K562 (cell line): ENCODE measurements at regions not wholly inside any gene's neighbourhood (a gene's known extent, or its start where the extent isn't known, plus 50 kb on each side); places are given as distances from the start of the nearest gene placed in this dataset.

Source experiments
- ATAC-seq: fragments of 200-7000 bp; cut with Tn5 transposase; 3 replicates; pipeline ENCODE4 v1.9.1; 2020; ENCODE audit warnings: moderate library complexity
- BruUV-seq: library from RNA; stranded (reverse); fragments of 400-500 nt; replicated peaks from 2 replicates; lab custom pipeline; 2021; lab: Mats Ljungman, UMichigan
- CTCF ChIA-PET: fragments of 300-600 bp; formaldehyde crosslinking; extraction: SDS; loops from one replicate; lab custom pipeline; 2021; ENCODE audit warnings: low intra/inter-chr PET ratio; lab: Yijun Ruan, JAX
- POLR2A ChIA-PET: fragments of 300-600, 350-650 bp; sonication (Branson Sonifier 250); formaldehyde crosslinking; extraction: SDS; loops from one replicate; lab custom pipeline; 2021; ENCODE audit warnings: antibody characterized with exemption, inconsistent platforms; lab: Yijun Ruan, JAX
- DNase-seq, 4 experiments: peaks; one replicate each; pipeline versions ENCODE4 v3.0.0 to v3.0.0-alpha.2; 2011 to 2018; ENCODE audit warnings: low spot score in 3 of 4, mixed read lengths in 3 of 4; ENCODE audit errors: extremely low read depth in 1 of 4
- FAIRE-seq: peaks from 2 replicates; lab custom pipeline; 2011; peaks lifted over from hg19 to GRCh38; lab: Jason Lieb, UNC
- H2AFZ ChIP-seq: 2 replicates; pipeline ENCODE4 v1.6.0; 2011; ENCODE audit warnings: low read depth, low read length, control low read depth, inconsistent platforms
- H3K27ac ChIP-seq: fragments of 200-600 bp; 3 replicates; pipeline ENCODE4 v1.8.0; 2011; ENCODE audit warnings: low read depth, mild to moderate bottlenecking, control low read depth, inconsistent platforms, low read length, moderate library complexity, mixed read lengths; ENCODE audit errors: extremely low read depth
- H3K27me3 ChIP-seq, 2 experiments: fragments of 300-600 bp in 1 of 2; 2 replicates in 1 of 2; 3 replicates in 1 of 2; pipeline versions ENCODE4 v1.6.0 to v1.8.0; 2011; ENCODE audit warnings: inconsistent platforms in 2 of 2, low read length in 2 of 2, mild to moderate bottlenecking in 1 of 2, mixed read lengths in 1 of 2, moderate library complexity in 1 of 2; ENCODE audit not compliant: control insufficient read depth in 2 of 2, insufficient read depth in 2 of 2
- H3K36me3 ChIP-seq: fragments of 300-600 bp; 3 replicates; pipeline ENCODE4 v1.8.0; 2011; ENCODE audit warnings: mild to moderate bottlenecking, low read length, inconsistent platforms; ENCODE audit not compliant: control insufficient read depth, insufficient read depth
- H3K4me1 ChIP-seq, 2 experiments: fragments of 200-600 bp in 1 of 2; replicated peaks in 1 of 2; 2 replicates in 1 of 2; 3 replicates in 1 of 2; pipeline versions ENCODE4 v1.5.1 to v1.8.0; 2011; ENCODE audit warnings: inconsistent platforms in 2 of 2, low read length in 2 of 2, mild to moderate bottlenecking in 1 of 2, mixed read lengths in 1 of 2, moderate library complexity in 1 of 2; ENCODE audit not compliant: control insufficient read depth in 2 of 2, insufficient read depth in 2 of 2
- H3K4me2 ChIP-seq: 2 replicates; pipeline ENCODE4 v1.6.1; 2011; ENCODE audit warnings: low read length, control low read depth, inconsistent platforms, mixed read lengths; ENCODE audit not compliant: insufficient read depth
- H3K4me3 ChIP-seq: fragments of 200-600 bp; sonication (generic), shearing (Covaris generic); 2 replicates; pipeline ENCODE4 v1.5.1; 2016; ENCODE audit warnings: control low read depth, inconsistent platforms
- H3K79me2 ChIP-seq: fragments of 200-600 bp; 3 replicates; pipeline ENCODE4 v1.8.0; 2011; ENCODE audit warnings: low read length, inconsistent platforms; ENCODE audit not compliant: control insufficient read depth, insufficient read depth
- H3K9ac ChIP-seq, 2 experiments: 2 replicates each; pipeline versions ENCODE4 v1.6.0 to v1.6.1; 2011; ENCODE audit warnings: low read depth in 2 of 2, low read length in 2 of 2, control low read depth in 1 of 2, inconsistent platforms in 1 of 2, mild to moderate bottlenecking in 1 of 2, mixed read lengths in 1 of 2; ENCODE audit not compliant: insufficient read depth in 1 of 2
- H3K9me1 ChIP-seq: one replicate; pipeline ENCODE4 v1.6.0; 2011; ENCODE audit warnings: inconsistent platforms, mild to moderate bottlenecking, low read length, moderate library complexity; ENCODE audit not compliant: control insufficient read depth, insufficient read depth
- H3K9me3 ChIP-seq: replicated peaks from 2 replicates; pipeline ENCODE4 v1.5.1; 2011; ENCODE audit warnings: low read depth, low read length, inconsistent platforms; ENCODE audit not compliant: control insufficient read depth, insufficient read depth
- H4K20me1 ChIP-seq: replicated peaks from 2 replicates; pipeline ENCODE4 v1.6.1; 2011; ENCODE audit warnings: low read length, inconsistent platforms, mixed read lengths; ENCODE audit not compliant: control insufficient read depth, insufficient read depth
- ATF3 ChIP-seq, 2 experiments: fragments of 450-650 bp in 1 of 2; sonication (generic) in 1 of 2; formaldehyde crosslinking in 1 of 2; IDR thresholded peaks in 1 of 2; conservative IDR thresholded peaks in 1 of 2; 2 replicates each; pipeline versions ENCODE4 v1.6.1 to v1.8.1; 2016 to 2023; ENCODE audit warnings: mild to moderate bottlenecking in 2 of 2, moderate library complexity in 2 of 2, inconsistent platforms in 1 of 2, missing genetic modification reagents in 1 of 2
- BCL6 ChIP-seq: fragments of 250-450 bp; sonication (Bioruptor Pico); IDR thresholded peaks from 2 replicates; pipeline ENCODE4 v1.4.0; 2020
- CBX1 ChIP-seq: sonication (generic); IDR thresholded peaks from 2 replicates; pipeline ENCODE4 v1.6.1; 2016; ENCODE audit warnings: antibody characterized with exemption, low read depth, mild to moderate bottlenecking
- ETV5 ChIP-seq: sonication (generic); formaldehyde crosslinking; IDR thresholded peaks from 2 replicates; pipeline ENCODE4 v1.4.0; 2020; ENCODE audit warnings: low read depth, mild to moderate bottlenecking, missing genetic modification reagents
- HNRNPL ChIP-seq: fragments of 200-400 bp; formaldehyde crosslinking; IDR thresholded peaks from 2 replicates; pipeline ENCODE4 v1.6.1; 2017; ENCODE audit warnings: low read depth, mild to moderate bottlenecking, low read length
- HOXB6 ChIP-seq: fragments of 250-450 bp; sonication (Bioruptor Pico); IDR thresholded peaks from 2 replicates; pipeline ENCODE4 v1.5.1; 2022; ENCODE audit warnings: mild to moderate bottlenecking, borderline replicate concordance
- ID3 ChIP-seq, 2 experiments: fragments of 250-450 bp in 1 of 2; fragments of 450-650 bp in 1 of 2; sonication (Bioruptor Pico) in 1 of 2; IDR thresholded peaks; 2 replicates each; pipeline versions ENCODE4 v1.6.1 to v1.8.0; 2016 to 2021; ENCODE audit warnings: mild to moderate bottlenecking in 2 of 2, moderate library complexity in 2 of 2, missing compliant biosample characterization in 1 of 2, missing genetic modification characterization in 1 of 2
- MCM2 ChIP-seq: fragments of 450-650 bp; IDR thresholded peaks from 2 replicates; pipeline ENCODE4 v1.6.1; 2017; ENCODE audit warnings: low read depth, mild to moderate bottlenecking
- MNT ChIP-seq, 2 experiments: fragments of 450-650 bp; conservative IDR thresholded peaks; 2 replicates each; pipeline ENCODE4 v1.6.1; 2017; ENCODE audit warnings: mild to moderate bottlenecking in 2 of 2, moderate library complexity in 2 of 2
- NR4A1 ChIP-seq, 2 experiments: fragments of 250-450 bp in 1 of 2; fragments of 450-650 bp in 1 of 2; sonication (Bioruptor Pico) in 1 of 2; IDR thresholded peaks; 2 replicates each; pipeline versions ENCODE4 v1.4.0 to v1.6.1; 2016 to 2020; ENCODE audit warnings: mild to moderate bottlenecking in 2 of 2, missing compliant biosample characterization in 1 of 2, missing genetic modification characterization in 1 of 2, moderate library complexity in 1 of 2
- PCBP1 ChIP-seq: fragments of 200-400 bp; formaldehyde crosslinking; IDR thresholded peaks from 2 replicates; pipeline ENCODE4 v1.6.1; 2018; ENCODE audit warnings: mild to moderate bottlenecking, low read depth, low read length; ENCODE audit not compliant: poor library complexity, severe bottlenecking
- SFPQ ChIP-seq: fragments of 200-400 bp; formaldehyde crosslinking; IDR thresholded peaks from 2 replicates; pipeline ENCODE4 v1.6.1; 2017; ENCODE audit warnings: mild to moderate bottlenecking, low read depth, low read length, moderate library complexity
- SIN3A ChIP-seq, 2 experiments: fragments of 150-350 bp in 1 of 2; IDR thresholded peaks; 2 replicates each; pipeline ENCODE4 v1.6.1; 2011 to 2016; ENCODE audit warnings: borderline replicate concordance in 2 of 2, low read depth in 2 of 2, low read length in 2 of 2, mild to moderate bottlenecking in 2 of 2, moderate library complexity in 2 of 2; ENCODE audit not compliant: control insufficient read depth in 1 of 2
- ZNF3 ChIP-seq: fragments of 250-450 bp; sonication (Bioruptor Pico); IDR thresholded peaks from 2 replicates; pipeline ENCODE4 v1.5.0; 2021; ENCODE audit warnings: mild to moderate bottlenecking, moderate library complexity
- ZNF436 ChIP-seq: fragments of 250-450, 450-650 bp; sonication (Bioruptor Pico); formaldehyde crosslinking; IDR thresholded peaks from 2 replicates; pipeline ENCODE4 v1.7.0; 2020; ENCODE audit warnings: mild to moderate bottlenecking
- WGBS: fragments of 100-300 bp; shearing (Covaris generic); methylation state at CpG from one replicate; pipeline ENCODE4 v1.1.6; 2016; ENCODE audit warnings: low coverage, mixed read lengths; ENCODE audit not compliant: insufficient coverage; ENCODE audit errors: missing lambda C conversion rate; 5-methylcytosine and 5-hydroxymethylcytosine counted together
- in situ Hi-C: fragments of 300-500 bp; cut with MboI; formaldehyde crosslinking; loops from 4 replicates; pipeline ENCODE4 v1.15.0; 2018; ENCODE audit warnings: inconsistent platforms, mixed read lengths
- intact Hi-C: fragments of 100-400 bp; cut with micrococcal nuclease; formaldehyde crosslinking; loops from 2 replicates; pipeline ENCODE4 v1.14.2; 2022

GRCh38 chr12:25784669-25785068 lies 173.8 kb upstream of the RASSF8 start (continued):
- TF ChIP-seq ATF3 (IDR thresholded peaks at IDR 0.05) = no peak
- TF ChIP-seq ATF3 (CRISPR knock-in tag; conservative IDR thresholded peaks at IDR 0.05) = no peak

GRCh38 chr12:25785134-25785533 lies 173.3 kb upstream of the RASSF8 start:
- WGBS = 4% methylated on average over 4 of the region's 4 CpGs
- no peak overlapping the region for H3K4me2 ChIP-seq
- FAIRE-seq (no peak), ATAC-seq (no peak), DNase-seq (no peak)
- no peaks in the 10 kb centered on the region for H3K9me3 ChIP-seq
- in situ Hi-C loops (no loop called here), intact Hi-C loops (no loop called here)
- CTCF ChIA-PET = no interaction called here
- POLR2A ChIA-PET = no interaction called here
- H3K79me2 ChIP-seq = no peaks in the 10 kb centered on the region
- H3K27ac ChIP-seq = no peak overlapping the region
- no peaks in the 10 kb centered on the region for H3K4me1 ChIP-seq
- no peaks in the 10 kb centered on the region for H4K20me1 ChIP-seq
- no TSS peak for BruUV-seq
- H3K9me1 ChIP-seq = no peaks in the 10 kb centered on the region
- H2AFZ ChIP-seq = no peak overlapping the region
- no peaks in the 10 kb centered on the region for H3K36me3 ChIP-seq
- no peak overlapping the region for H3K4me3 ChIP-seq
- no peak overlapping the region for H3K9ac ChIP-seq
- H3K27me3 ChIP-seq = no peaks in the 10 kb centered on the region
- TF ChIP-seq CBX1 (no peak), ZNF3 (CRISPR knock-in tag) (no peak), SIN3A (IDR thresholded peaks at IDR 0.05; ENCODE audit: borderline replicate concordance in 2 of 2, control insufficient read depth in 1 of 2, low read depth in 2 of 2, low read length in 2 of 2) (no peak), HNRNPL (no peak), MCM2 (no peak), SFPQ (no peak), NR4A1 (CRISPR knock-in tag; IDR thresholded peaks at IDR 0.05) (no peak), NR4A1 (tag; IDR thresholded peaks at IDR 0.05) (no peak), HOXB6 (CRISPR knock-in tag) (no peak), BCL6 (CRISPR knock-in tag) (no peak), ETV5 (no peak), PCBP1 (no peak), ZNF436 (CRISPR knock-in tag) (no peak), ID3 (CRISPR knock-in tag; IDR thresholded peaks at IDR 0.05) (no peak), ID3 (tag; IDR thresholded peaks at IDR 0.05) (no peak), MNT (conservative IDR thresholded peaks at IDR 0.05) (no peak)
